ENCODE measurements at regions not wholly inside any gene's neighbourhood (a gene's known extent, or its start where the extent isn't known, plus 50 kb on each side); places are given as distances from the start of the nearest gene placed in this dataset.

GRCh38 chr4:180636696-180637404 lies 1606.4 kb upstream of the TENM3 start:
- peak; percentile 22 for DNase-seq (ENCODE audit: low spot score)

GRCh38 chr4:180637616-180638015 lies 1605.6 kb upstream of the TENM3 start:
- no peak for DNase-seq (ENCODE audit: low spot score)

DNA sequence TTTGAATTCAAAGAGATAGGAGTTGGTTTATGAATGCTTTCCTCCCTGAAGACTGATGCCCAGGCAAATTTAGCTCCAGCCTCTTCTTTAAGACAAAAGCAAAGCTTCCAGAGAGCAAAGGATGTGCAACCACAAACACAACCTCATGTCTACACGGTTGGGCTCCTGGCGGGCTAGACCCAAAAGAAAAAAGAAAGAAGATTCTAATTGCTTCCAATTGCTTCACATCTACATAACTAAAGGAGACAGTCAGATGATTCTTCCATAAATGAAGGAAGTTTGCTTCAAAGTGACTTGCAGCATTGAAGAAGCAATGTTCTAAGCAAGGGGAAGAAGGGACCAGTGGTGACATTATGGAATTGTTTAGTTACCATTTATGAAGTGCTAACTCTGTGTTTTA lies 1603.0 kb upstream of the TENM3 start:
- DNase-seq (ENCODE audit: low spot score): no peak

- DNase-seq (ENCODE audit: low spot score): no peak
Measured at GRCh38 chr4:180641495-180641894, 1601.7 kb upstream of the TENM3 start.

- DNase-seq (ENCODE audit: low spot score): no peak
Measured at GRCh38 chr4:180642732-180643131, 1600.5 kb upstream of the TENM3 start.

DNA sequence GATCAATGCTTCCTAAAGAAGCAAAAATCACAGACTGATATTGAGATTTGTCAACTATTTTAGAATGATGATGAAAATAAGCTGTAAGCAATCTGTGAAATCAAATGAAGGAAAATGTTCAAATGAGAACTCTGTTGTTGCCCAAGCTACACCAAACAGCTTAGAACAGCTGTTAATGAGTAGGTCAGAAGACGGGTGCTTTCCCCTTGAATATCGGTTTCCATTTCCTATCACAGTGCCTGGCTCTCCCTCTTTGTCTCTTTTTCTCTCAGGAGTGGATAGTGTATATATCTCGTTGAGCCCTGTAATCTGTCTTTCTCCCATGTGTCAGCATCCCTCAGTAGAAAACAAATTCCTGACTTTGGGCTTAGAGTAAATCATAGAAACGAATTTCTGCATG lies 1592.9 kb upstream of the TENM3 start:
- DNase-seq (ENCODE audit: low spot score): no peak

GRCh38 chr4:180652533-180652932 lies 1590.7 kb upstream of the TENM3 start:
- no peak for DNase-seq (ENCODE audit: low spot score)

GRCh38 chr4:180655886-180656285 lies 1587.3 kb upstream of the TENM3 start:
- no peak for DNase-seq (ENCODE audit: low spot score)

DNA sequence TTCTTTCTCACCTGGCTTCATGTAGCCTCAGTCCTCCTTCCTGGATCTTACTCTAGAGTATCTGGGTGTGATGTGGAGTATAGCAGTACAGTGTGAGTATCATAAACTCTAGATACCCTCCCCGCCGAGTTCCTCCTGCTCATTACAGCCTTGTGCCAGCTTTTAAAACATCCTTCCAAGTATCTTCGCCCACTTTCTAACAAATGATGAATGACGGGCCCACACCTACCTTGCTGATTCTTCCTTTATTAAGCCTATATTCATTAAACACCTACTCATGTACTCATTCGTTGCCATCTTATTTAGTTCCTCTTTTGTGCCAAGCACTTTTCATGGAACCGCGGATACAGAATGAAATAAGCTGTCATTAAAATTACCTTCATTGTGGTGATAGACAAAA lies 1585.3 kb upstream of the TENM3 start:
- no peak for DNase-seq (ENCODE audit: low spot score)

- DNase-seq (ENCODE audit: low spot score): peak; percentile 84
Measured at GRCh38 chr4:180664766-180665368, 1578.3 kb upstream of the TENM3 start.

DNA sequence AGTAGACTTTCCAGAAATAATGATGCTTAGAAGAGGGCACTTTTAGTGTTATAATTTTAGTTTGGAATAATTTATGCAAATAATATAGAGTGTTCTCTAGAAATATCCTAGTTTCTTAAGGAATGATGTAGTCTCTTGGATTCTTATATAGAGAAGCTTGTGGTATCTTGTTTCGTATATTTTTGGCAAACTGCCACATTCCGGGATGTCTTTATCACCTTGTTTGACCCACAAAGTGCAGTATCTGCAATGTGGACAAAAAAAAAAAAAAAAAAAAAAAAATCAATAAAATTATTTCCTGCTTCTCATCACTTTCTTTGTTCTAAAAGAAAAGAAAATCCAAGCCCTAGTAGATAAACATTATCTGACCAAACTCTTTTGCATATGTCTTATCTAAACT lies 1577.7 kb upstream of the TENM3 start:
- no peak for DNase-seq (ENCODE audit: low spot score)

GRCh38 chr4:180665994-180666824 lies 1577.0 kb upstream of the TENM3 start:
- peak; percentile 59 for DNase-seq (ENCODE audit: low spot score)

DNA sequence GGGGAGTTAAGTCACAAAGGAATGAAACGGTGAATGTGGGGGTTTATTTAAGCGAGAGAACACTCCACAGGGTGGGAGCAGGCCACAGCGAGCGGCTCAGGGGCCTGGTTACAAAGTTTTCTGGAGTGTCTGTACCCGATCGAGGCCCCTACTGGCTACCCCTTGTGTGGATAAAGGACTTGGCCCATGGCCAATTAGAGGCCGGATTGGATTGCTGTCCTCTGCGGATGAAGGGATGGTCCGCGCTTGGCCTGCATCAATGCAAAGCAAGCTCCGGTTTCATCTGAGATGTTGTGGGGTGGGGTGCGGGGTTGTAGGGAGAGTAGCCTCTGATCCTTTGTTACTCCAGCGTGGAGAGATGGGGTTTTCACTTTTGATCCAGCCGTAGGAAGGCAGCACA lies 1574.5 kb upstream of the TENM3 start:
- no peak for DNase-seq (ENCODE audit: low spot score)

DNA sequence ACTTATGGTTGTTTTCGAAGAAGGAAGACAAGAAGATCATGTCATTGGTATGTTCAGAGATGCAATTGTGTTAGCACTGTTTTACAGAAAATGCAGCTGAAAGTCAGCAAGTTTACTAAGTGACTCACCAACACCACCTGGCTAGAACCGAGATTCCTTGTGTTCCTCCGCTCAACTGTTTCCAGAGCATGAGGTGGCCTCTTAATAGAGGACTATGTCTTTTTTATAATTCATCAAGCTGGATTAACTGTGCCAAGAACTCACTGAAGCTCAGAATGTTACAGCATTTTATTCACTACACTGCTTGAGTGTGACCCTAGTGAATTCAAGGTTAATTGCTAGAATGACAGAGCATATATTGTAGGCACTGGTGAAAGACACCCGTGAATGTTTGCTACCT lies 1573.5 kb upstream of the TENM3 start:
- no peak for DNase-seq (ENCODE audit: low spot score)

- DNase-seq (ENCODE audit: low spot score): no peak
Measured at GRCh38 chr4:180674619-180675358, 1568.4 kb upstream of the TENM3 start.

DNA sequence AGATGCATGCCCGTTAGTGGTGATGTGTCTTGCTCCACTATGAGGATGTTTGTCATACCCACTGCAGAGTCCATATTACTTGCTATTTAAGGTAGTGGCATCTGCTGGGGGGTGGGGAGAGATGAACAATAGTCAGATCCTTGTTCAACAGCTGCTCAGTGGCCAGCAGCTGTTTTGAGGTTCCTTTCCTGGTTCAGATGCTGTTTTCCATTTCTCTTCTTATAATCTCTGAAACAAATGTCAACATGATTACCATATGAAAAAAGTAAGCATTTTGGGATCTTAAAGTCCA lies 1567.9 kb upstream of the TENM3 start:
- DNase-seq (ENCODE audit: low spot score): no peak

GRCh38 chr4:180680305-180680704 lies 1562.9 kb upstream of the TENM3 start:
- no peak for DNase-seq (ENCODE audit: low spot score)

GRCh38 chr4:180682776-180683175 lies 1560.4 kb upstream of the TENM3 start:
- no peak for DNase-seq (ENCODE audit: low spot score)

DNA sequence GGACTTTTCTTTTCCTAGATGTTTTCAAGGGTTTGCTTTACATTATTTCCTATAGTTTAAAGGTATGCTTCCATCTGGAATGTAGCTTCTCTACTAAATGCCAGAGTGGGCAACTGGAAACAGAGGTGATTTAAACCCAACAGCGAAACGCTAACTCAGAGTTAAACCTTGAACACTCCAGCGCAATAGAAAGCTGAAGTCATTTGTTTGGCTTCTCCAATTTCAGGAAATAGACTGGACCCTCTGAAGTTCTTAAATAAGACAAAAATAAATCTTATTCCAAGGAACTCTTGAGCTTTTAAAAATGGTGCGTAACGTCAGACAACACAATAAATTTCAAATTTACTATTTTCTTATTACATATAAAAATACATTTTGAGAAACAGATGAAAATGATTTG lies 1560.0 kb upstream of the TENM3 start:
- no peak for DNase-seq (ENCODE audit: low spot score)

DNA sequence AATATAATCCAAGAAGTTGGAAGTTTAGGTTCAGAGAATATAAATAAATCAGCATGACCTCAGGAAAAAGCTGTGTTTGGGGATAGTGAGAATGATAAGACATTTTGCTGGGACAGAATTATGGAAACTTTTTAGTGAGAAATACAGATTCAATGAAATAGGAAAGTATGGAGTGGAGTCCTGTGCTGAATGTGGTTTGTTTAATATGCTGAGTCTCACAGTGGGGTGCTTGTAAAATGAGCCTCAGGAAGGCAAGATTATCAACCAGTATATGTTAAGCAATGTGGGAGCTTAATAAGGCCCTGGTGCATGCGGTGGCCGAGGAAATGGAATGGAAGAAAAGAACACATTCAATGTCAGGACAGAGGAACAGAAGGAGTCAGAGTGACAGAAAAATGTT lies 1554.7 kb upstream of the TENM3 start:
- DNase-seq (ENCODE audit: low spot score): no peak

GRCh38 chr4:180694875-180695274 lies 1548.3 kb upstream of the TENM3 start:
- no peak for DNase-seq (ENCODE audit: low spot score)

DNA sequence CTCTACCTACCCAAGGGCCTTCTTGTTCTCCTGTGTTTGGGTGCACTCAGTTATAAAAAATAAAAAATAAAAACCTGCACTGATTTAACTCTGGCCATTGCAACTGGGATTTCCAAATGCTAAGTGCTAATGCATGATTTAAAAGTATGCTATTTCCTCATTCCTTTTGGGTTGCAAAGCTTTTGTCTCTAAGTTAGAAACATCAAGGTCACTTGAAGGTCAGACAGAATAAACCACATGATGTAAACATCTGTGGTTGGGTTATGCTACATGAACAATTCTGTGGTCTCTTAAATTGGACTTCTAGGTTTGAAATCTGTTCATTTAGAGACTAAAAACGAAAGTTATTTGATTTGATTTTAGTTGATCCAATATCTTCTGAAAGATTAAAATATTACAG lies 1547.4 kb upstream of the TENM3 start:
- DNase-seq (ENCODE audit: low spot score): no peak

All from umbilical cord (tissue), 1 donor.